BLaER1 (cell line): ENCODE measurements at regions not wholly inside any gene's neighbourhood (a gene's known extent, or its start where the extent isn't known, plus 50 kb on each side); places are given as distances from the start of the nearest gene placed in this dataset.
"Not testable (repeated sequence)": the region's sequence is repeated elsewhere in the genome, so short reads cannot be mapped to it uniquely, and the experiment has no call there.

Experiments
- H3K27ac ChIP-seq: shearing (Covaris generic); formaldehyde crosslinking; 2 replicates; pipeline ENCODE4 v1.8.1; 2022
- H3K27me3 ChIP-seq: shearing (Covaris generic); formaldehyde crosslinking; 2 replicates; pipeline ENCODE4 v1.8.1; 2022
- H3K36me3 ChIP-seq: shearing (Covaris generic); formaldehyde crosslinking; 2 replicates; pipeline ENCODE4 v1.8.1; 2022
- H3K4me1 ChIP-seq: shearing (Covaris generic); formaldehyde crosslinking; 2 replicates; pipeline ENCODE4 v1.8.1; 2022
- H3K4me2 ChIP-seq: shearing (Covaris generic); formaldehyde crosslinking; 2 replicates; pipeline ENCODE4 v1.8.1; 2022
- H3K4me3 ChIP-seq: shearing (Covaris generic); formaldehyde crosslinking; 2 replicates; pipeline ENCODE4 v1.8.1; 2022
- H3K9ac ChIP-seq: shearing (Covaris generic); formaldehyde crosslinking; 2 replicates; pipeline ENCODE4 v1.8.1; 2022
- H3K9me3 ChIP-seq: shearing (Covaris generic); formaldehyde crosslinking; 2 replicates; pipeline ENCODE4 v1.8.1; 2022
- H4K20me1 ChIP-seq: shearing (Covaris generic); formaldehyde crosslinking; 2 replicates; pipeline ENCODE4 v1.8.1; 2022
- Cebpa-rat ChIP-seq: shearing (Covaris generic); IDR thresholded peaks from 2 replicates; pipeline ENCODE4 v1.8.1; 2022

- TF ChIP-seq Cebpa-rat, result no peak
- Histone ChIP-seq H3K9ac (no peak overlapping the region), H3K27ac (no peak overlapping the region), H4K20me1 (no peaks in the 10 kb centered on the region), H3K4me3 (no peak overlapping the region), H3K27me3 (no peaks in the 10 kb centered on the region), H3K4me2 (no peak overlapping the region), H3K4me1 (no peaks in the 10 kb centered on the region), H3K9me3 (no peaks in the 10 kb centered on the region), H3K36me3 (no peaks in the 10 kb centered on the region)
Observed at GRCh38 chr6:125574604-125575003, 174.8 kb upstream of the HEY2 start.

GRCh38 chr6:125577124-125577662 is 172.2 kb upstream of the HEY2 start:
- TF ChIP-seq Cebpa-rat, result no peak
- no peak overlapping the region for H3K9ac ChIP-seq
- H4K20me1 ChIP-seq, result no peaks in the 10 kb centered on the region
- no peaks in the 10 kb centered on the region for H3K4me1 ChIP-seq
- H3K36me3 ChIP-seq, result no peaks in the 10 kb centered on the region
- no peaks in the 10 kb centered on the region for H3K27me3 ChIP-seq
- no peak overlapping the region for H3K4me3 ChIP-seq
- no peaks in the 10 kb centered on the region for H3K9me3 ChIP-seq
- no peak overlapping the region for H3K4me2 ChIP-seq
- no peak overlapping the region for H3K27ac ChIP-seq

- no peaks in the 10 kb centered on the region for H3K36me3 ChIP-seq
- H3K4me3 ChIP-seq, result no peak overlapping the region
- TF ChIP-seq Cebpa-rat, result no peak
- no peak overlapping the region for H3K4me2 ChIP-seq
- no peaks in the 10 kb centered on the region for H4K20me1 ChIP-seq
- no peaks in the 10 kb centered on the region for H3K4me1 ChIP-seq
- H3K27me3 ChIP-seq, result no peaks in the 10 kb centered on the region
- no peaks in the 10 kb centered on the region for H3K9me3 ChIP-seq
- H3K9ac ChIP-seq, result no peak overlapping the region
- H3K27ac ChIP-seq, result no peak overlapping the region
Observed at GRCh38 chr6:125584468-125584939, 164.9 kb upstream of the HEY2 start.

- no peak overlapping the region for H3K4me2 ChIP-seq
- H3K9ac ChIP-seq, result no peak overlapping the region
- H4K20me1 ChIP-seq, result no peaks in the 10 kb centered on the region
- H3K36me3 ChIP-seq, result no peaks in the 10 kb centered on the region
- no peak for TF ChIP-seq Cebpa-rat
- no peaks in the 10 kb centered on the region for H3K4me1 ChIP-seq
- no peak overlapping the region for H3K4me3 ChIP-seq
- H3K27ac ChIP-seq, result no peak overlapping the region
- no peaks in the 10 kb centered on the region for H3K9me3 ChIP-seq
- H3K27me3 ChIP-seq, result no peaks in the 10 kb centered on the region
Observed at GRCh38 chr6:125585470-125585869, 164.0 kb upstream of the HEY2 start.

- Histone ChIP-seq H3K4me2 (no peak overlapping the region), H3K4me1 (no peaks in the 10 kb centered on the region), H3K9ac (no peak overlapping the region), H3K27ac (no peak overlapping the region), H3K27me3 (no peaks in the 10 kb centered on the region), H4K20me1 (no peaks in the 10 kb centered on the region), H3K4me3 (no peak overlapping the region), H3K36me3 (no peaks in the 10 kb centered on the region), H3K9me3 (no peaks in the 10 kb centered on the region)
- no peak for TF ChIP-seq Cebpa-rat
Observed at GRCh38 chr6:125586074-125586473, 163.4 kb upstream of the HEY2 start.

- Histone ChIP-seq H3K4me3 (no peak overlapping the region), H3K4me2 (no peak overlapping the region), H3K9me3 (no peaks in the 10 kb centered on the region), H3K27ac (no peak overlapping the region), H3K4me1 (no peaks in the 10 kb centered on the region), H3K36me3 (no peaks in the 10 kb centered on the region), H4K20me1 (no peaks in the 10 kb centered on the region), H3K27me3 (no peaks in the 10 kb centered on the region), H3K9ac (no peak overlapping the region)
- TF ChIP-seq Cebpa-rat, result no peak
Observed at GRCh38 chr6:125586605-125587004, 162.8 kb upstream of the HEY2 start.

GRCh38 chr6:125587666-125588632 is 161.5 kb upstream of the HEY2 start:
- H3K27ac ChIP-seq, result no peak overlapping the region
- H3K9ac ChIP-seq, result no peak overlapping the region
- no peaks in the 10 kb centered on the region for H3K9me3 ChIP-seq
- H3K27me3 ChIP-seq, result no peaks in the 10 kb centered on the region
- H3K36me3 ChIP-seq, result no peaks in the 10 kb centered on the region
- H4K20me1 ChIP-seq, result no peaks in the 10 kb centered on the region
- H3K4me1 ChIP-seq, result no peaks in the 10 kb centered on the region
- TF ChIP-seq Cebpa-rat, result no peak
- no peak overlapping the region for H3K4me2 ChIP-seq
- no peak overlapping the region for H3K4me3 ChIP-seq

GRCh38 chr6:125591796-125592195 is 157.6 kb upstream of the HEY2 start:
- not testable (repeated sequence) for H3K27ac ChIP-seq, H3K9me3 ChIP-seq, H3K4me2 ChIP-seq, H4K20me1 ChIP-seq, H3K4me1 ChIP-seq, H3K9ac ChIP-seq, H3K27me3 ChIP-seq, H3K36me3 ChIP-seq, H3K4me3 ChIP-seq

- Histone ChIP-seq H3K27ac (no peak overlapping the region), H3K4me2 (no peak overlapping the region), H3K4me1 (no peaks in the 10 kb centered on the region), H3K9ac (no peak overlapping the region), H3K27me3 (no peaks in the 10 kb centered on the region), H3K4me3 (no peak overlapping the region), H3K9me3 (no peaks in the 10 kb centered on the region), H4K20me1 (no peaks in the 10 kb centered on the region), H3K36me3 (no peaks in the 10 kb centered on the region)
- TF ChIP-seq Cebpa-rat, result no peak
Observed at GRCh38 chr6:125593746-125594145, 155.7 kb upstream of the HEY2 start.

- Histone ChIP-seq H3K9ac (no peak overlapping the region), H4K20me1 (no peaks in the 10 kb centered on the region), H3K9me3 (no peaks in the 10 kb centered on the region), H3K4me1 (no peaks in the 10 kb centered on the region), H3K27ac (no peak overlapping the region), H3K4me2 (no peak overlapping the region), H3K36me3 (no peaks in the 10 kb centered on the region), H3K4me3 (no peak overlapping the region), H3K27me3 (no peaks in the 10 kb centered on the region)
- no peak for TF ChIP-seq Cebpa-rat
Observed at GRCh38 chr6:125596020-125596419, 153.4 kb upstream of the HEY2 start.
